ENCODE measurements at regions not wholly inside any gene's neighbourhood (a gene's known extent, or its start where the extent isn't known, plus 50 kb on each side); places are given as distances from the start of the nearest gene placed in this dataset.

DNA sequence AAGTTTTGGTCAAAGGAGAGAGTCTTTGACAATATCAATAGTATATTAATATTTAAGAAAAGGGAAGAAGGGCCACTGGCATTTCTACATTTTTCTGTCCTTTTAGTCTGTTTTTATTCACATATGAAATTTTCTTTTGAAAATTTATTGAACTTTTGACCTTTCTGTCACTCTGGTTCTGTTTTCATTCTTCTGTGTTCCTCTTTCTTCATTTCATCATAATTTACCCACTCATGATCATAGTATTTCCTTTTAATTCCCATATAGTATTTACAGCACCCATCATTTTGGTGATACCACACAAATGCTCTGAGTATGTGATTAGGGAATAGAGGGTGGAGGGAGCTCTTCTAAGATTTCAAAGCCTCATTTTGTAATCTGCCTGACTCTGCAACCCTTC is 142.8 kb downstream of the GJA1 start:
- Histone ChIP-seq H3K27me3 (ENCODE audit: insufficient read depth, low read depth, severe bottlenecking) (no peaks in the 10 kb centered on the region), H3K27ac (no peak overlapping the region), H3K36me3 (no peaks in the 10 kb centered on the region), H3K4me3 (ENCODE audit: low read depth, low read length) (no peak overlapping the region), H3K9me3 (ENCODE audit: severe bottlenecking) (no peaks in the 10 kb centered on the region)
- DNase-seq = no peak
- TF ChIP-seq, protein P1, sequence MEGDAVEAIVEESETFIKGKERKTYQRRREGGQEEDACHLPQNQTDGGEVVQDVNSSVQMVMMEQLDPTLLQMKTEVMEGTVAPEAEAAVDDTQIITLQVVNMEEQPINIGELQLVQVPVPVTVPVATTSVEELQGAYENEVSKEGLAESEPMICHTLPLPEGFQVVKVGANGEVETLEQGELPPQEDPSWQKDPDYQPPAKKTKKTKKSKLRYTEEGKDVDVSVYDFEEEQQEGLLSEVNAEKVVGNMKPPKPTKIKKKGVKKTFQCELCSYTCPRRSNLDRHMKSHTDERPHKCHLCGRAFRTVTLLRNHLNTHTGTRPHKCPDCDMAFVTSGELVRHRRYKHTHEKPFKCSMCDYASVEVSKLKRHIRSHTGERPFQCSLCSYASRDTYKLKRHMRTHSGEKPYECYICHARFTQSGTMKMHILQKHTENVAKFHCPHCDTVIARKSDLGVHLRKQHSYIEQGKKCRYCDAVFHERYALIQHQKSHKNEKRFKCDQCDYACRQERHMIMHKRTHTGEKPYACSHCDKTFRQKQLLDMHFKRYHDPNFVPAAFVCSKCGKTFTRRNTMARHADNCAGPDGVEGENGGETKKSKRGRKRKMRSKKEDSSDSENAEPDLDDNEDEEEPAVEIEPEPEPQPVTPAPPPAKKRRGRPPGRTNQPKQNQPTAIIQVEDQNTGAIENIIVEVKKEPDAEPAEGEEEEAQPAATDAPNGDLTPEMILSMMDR (IDR thresholded peaks at IDR 0.05; ENCODE audit: low read depth, low read length) = no peak

DNA sequence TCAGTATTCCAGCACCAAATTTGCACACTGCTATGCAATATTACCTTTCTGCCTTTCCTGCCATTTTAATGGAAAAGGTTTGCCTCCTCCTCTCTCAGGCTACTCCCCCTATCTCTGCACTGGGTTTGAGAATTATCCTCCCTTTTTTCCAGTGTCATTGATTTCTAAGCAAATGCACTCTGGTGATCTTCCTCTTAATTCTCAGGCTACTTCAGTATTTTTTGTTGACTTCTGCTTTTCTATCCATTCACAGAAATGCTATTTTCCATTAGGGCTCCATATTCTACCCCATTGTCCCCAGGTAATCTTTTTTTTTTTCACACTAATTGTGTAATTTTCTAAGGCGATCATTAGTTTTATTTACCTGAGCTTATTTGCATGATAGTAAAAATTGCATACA is 144.0 kb downstream of the GJA1 start:
- no peak overlapping the region for H3K27ac ChIP-seq
- no peaks in the 10 kb centered on the region for H3K36me3 ChIP-seq
- H3K4me3 ChIP-seq (ENCODE audit: low read depth, low read length) = no peak overlapping the region
- TF ChIP-seq, protein P1 (IDR thresholded peaks at IDR 0.05; ENCODE audit: low read depth, low read length) = no peak
- no peaks in the 10 kb centered on the region for H3K27me3 ChIP-seq (ENCODE audit: insufficient read depth, low read depth, severe bottlenecking)
- DNase-seq = no peak
- no peaks in the 10 kb centered on the region for H3K9me3 ChIP-seq (ENCODE audit: severe bottlenecking)

DNA sequence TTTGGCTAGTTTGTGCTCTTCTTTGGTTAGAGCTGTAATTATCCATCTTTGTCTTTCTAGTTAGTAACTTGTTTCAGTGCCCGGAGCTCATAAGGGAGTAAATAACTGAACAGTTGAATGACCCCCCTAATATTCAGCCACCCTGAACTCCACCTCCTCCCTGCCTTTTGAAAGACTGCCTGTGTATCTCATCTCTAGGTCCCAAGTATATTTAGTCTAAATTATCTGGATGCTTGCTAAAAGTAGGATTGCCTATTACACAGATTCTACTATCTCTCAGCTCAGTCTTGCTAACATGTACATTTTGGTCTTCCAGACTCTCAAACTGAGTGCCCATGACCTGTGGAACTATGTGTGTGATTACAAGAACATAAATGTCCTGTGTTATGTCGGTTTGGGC is 145.9 kb downstream of the GJA1 start:
- no peaks in the 10 kb centered on the region for H3K9me3 ChIP-seq (ENCODE audit: severe bottlenecking)
- no peaks in the 10 kb centered on the region for H3K27me3 ChIP-seq (ENCODE audit: insufficient read depth, low read depth, severe bottlenecking)
- H3K27ac ChIP-seq = no peak overlapping the region
- TF ChIP-seq, protein P1 (IDR thresholded peaks at IDR 0.05; ENCODE audit: low read depth, low read length) = no peak
- H3K36me3 ChIP-seq = no peaks in the 10 kb centered on the region
- no peak overlapping the region for H3K4me3 ChIP-seq (ENCODE audit: low read depth, low read length)
- no peak for DNase-seq

GRCh38 chr6:121582262-121582661 is 146.8 kb downstream of the GJA1 start:
- H3K27ac ChIP-seq = no peak overlapping the region
- no peaks in the 10 kb centered on the region for H3K27me3 ChIP-seq (ENCODE audit: insufficient read depth, low read depth, severe bottlenecking)
- TF ChIP-seq, protein P1 (IDR thresholded peaks at IDR 0.05; ENCODE audit: low read depth, low read length) = no peak
- no peak for DNase-seq
- H3K4me3 ChIP-seq (ENCODE audit: low read depth, low read length) = no peak overlapping the region
- no peaks in the 10 kb centered on the region for H3K9me3 ChIP-seq (ENCODE audit: severe bottlenecking)
- H3K36me3 ChIP-seq = no peaks in the 10 kb centered on the region

DNA sequence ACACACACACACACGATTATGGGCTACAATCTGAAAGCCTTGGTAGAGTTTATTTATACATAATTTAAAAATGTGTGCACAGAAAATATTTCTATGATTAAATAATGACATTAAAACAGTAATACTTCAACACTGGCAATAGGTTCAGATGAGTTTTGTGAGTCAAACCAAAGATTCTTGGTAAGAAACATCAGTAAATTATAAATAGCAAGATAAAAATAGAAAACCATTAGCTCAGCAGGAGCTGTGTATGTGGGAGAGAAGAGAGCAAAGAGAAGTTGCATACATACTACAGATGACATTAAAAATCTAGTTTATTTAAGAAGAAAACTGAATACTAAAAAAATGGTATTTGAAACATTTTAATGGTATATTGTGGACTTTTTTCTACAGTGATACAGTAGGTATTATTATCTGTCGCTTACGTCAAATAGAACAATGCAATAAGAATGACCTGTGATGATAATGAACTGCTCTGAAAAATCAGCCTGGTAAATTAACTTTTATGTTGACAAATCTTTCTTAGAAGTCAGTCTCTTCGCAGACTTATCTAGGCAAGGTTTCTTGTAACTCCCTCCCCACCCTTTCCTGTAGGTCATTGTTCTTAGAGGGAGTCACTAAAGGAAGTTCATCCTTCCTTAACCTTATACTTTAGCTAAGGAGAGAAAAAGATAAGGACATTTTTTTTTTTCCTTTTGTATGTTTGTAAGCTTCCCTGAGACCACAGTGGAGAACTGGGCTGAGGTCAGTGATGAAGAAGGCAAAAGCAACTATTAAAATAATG is 149.3 kb downstream of the GJA1 start:
- H3K27ac ChIP-seq = no peak overlapping the region
- no peaks in the 10 kb centered on the region for H3K27me3 ChIP-seq (ENCODE audit: insufficient read depth, low read depth, severe bottlenecking)
- H3K4me3 ChIP-seq (ENCODE audit: low read depth, low read length) = no peak overlapping the region
- no peak for DNase-seq
- no peaks in the 10 kb centered on the region for H3K9me3 ChIP-seq (ENCODE audit: severe bottlenecking)
- H3K36me3 ChIP-seq = no peaks in the 10 kb centered on the region
- TF ChIP-seq, protein P1 (IDR thresholded peaks at IDR 0.05; ENCODE audit: low read depth, low read length) = no peak

DNA sequence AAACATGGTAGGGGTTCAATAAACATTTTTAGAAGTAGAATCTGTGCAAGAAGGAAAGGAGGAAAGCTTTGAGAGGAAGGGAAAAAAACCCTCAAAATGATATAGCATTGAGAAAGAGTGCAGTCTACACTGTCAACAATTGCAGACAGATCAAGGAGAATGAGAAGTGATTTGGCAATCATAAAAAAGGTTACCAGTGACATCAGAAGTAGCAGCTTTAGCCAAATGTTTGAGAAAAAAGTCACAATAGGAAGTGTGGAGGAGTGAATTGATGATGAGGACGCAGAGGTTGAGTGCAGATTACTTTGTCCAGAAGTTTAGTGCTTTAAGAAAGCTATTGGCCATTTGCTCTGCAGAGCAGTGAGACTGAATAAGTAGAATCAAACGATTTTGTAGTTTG is 155.0 kb downstream of the GJA1 start:
- DNase-seq = no peak
- TF ChIP-seq, protein P1 (IDR thresholded peaks at IDR 0.05; ENCODE audit: low read depth, low read length) = no peak
- Histone ChIP-seq H3K4me3 (ENCODE audit: low read depth, low read length) (no peak overlapping the region), H3K9me3 (ENCODE audit: severe bottlenecking) (no peaks in the 10 kb centered on the region), H3K36me3 (no peaks in the 10 kb centered on the region), H3K27me3 (ENCODE audit: insufficient read depth, low read depth, severe bottlenecking) (no peaks in the 10 kb centered on the region), H3K27ac (no peak overlapping the region)

All from WERI-Rb-1 (cell line).